HG02943 (cell line): ENCODE measurements at regions not wholly inside any gene's neighbourhood (a gene's known extent, or its start where the extent isn't known, plus 50 kb on each side); places are given as distances from the start of the nearest gene placed in this dataset.

Experiments
- ATAC-seq: cut with Tn5 transposase; IDR thresholded peaks from one replicate; pipeline ENCODE4 v1.9.1; 2021; ENCODE audit warnings: mild to moderate bottlenecking, low read depth, moderate library complexity; ENCODE audit not compliant: unreplicated experiment

DNA sequence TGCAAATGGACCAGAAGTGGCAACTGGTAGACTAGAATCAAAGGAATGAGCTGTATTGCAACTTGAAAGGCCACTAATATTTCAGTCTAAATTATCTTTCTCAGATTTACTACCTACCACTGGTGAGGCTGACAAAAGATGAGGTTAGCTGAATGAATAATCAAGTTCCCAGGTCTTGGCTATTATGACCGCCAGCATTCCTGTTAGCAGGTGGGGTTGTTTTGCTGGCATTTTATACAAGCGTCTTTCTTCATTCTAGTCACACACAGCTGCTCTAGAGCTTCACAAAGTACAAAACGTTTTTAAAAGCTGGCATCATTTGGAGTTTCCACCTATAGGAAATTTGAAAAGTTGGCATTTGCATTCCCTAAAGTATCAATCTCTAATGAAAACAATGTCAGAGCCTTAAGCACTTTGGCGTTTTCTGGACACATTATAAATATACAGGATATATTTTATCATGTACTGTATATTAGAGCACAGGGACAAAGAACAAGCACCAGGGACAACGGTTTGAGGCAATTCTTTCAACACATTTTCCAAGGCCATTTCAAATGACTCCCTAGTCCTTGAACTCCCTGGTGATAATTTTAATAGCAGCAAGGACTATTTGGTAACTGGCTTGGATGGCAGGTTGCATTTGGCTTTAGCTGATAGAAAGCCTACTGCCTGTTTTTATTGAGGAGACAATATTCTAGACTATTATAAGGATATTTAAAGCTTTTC, 410.2 kb upstream of the CHST9 start:
- ATAC-seq, result no peak

DNA sequence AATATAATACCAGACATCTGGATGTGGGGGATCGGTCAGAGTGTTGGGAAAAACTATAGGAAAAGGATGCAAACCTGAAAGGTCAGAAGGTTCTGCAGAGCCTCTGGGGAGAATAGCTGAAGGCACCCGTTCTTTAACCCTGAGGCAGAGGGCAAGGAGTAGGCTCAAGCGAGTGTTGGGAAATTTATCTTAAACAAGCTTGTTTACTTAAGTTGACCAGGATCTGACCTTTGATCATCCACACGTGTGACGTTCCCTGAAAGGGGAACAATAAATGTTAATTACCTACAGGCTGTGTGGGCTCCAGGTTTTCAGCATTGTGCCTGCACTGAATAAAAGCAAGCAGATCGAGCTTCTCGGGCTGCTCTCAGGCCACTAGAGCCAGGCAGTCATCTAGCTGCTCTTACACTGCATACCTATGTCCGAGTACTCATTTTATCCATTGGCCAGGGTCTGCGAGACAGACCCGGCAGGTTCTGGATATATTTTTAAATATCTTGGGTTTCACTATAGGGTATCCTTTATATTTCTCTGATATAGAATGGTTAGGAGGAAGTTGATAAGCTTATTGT, 400.6 kb upstream of the CHST9 start:
- no peak for ATAC-seq

DNA sequence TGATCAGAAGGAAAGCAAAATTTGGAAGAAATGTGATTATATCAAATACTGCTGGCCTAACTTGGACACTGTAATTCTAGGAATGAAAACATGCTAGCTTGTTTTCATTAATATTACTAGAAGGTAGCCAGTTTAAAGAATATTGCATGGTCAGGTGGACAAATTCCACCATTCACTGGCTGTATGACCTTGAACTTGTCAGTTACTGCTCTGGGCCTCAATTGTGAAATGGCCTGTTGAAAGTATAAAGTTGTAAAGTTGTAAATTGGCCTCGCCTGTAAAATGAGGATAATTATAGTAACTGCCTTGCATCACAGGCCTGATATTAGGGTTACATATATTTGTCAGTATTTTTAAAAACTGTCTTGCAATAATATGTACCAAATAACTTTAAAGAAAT, 398.4 kb upstream of the CHST9 start:
- ATAC-seq, result no peak

DNA sequence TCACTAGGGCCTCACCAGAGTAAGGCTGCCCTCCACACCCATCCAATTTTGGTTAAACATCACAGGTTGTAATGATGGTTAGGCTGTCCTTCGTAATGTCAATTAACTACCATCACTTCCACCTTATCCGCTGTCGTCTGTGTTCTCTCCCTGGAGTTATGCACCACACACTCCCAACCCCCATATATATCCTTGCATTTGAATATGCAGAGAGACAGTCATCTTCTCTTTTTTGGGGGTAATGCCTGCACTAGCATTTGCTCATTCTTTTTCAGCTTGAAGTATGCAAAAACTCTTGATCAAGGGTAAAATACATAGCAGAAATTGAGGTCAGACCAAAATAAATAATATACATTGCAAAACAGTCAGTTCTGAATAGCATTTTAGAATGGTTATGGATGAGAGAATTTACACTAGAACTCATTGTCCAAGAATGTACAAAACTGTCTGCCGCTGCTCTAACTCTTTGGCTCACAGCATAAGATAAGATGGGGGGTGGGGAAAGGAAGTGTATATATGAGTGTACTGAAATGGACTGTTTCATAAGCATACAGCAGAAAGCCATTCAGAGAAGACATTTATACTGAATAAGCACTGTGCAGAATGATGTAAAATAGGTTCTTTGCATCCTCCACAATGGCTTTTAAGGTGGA, 397.8 kb upstream of the CHST9 start:
- no peak for ATAC-seq

DNA sequence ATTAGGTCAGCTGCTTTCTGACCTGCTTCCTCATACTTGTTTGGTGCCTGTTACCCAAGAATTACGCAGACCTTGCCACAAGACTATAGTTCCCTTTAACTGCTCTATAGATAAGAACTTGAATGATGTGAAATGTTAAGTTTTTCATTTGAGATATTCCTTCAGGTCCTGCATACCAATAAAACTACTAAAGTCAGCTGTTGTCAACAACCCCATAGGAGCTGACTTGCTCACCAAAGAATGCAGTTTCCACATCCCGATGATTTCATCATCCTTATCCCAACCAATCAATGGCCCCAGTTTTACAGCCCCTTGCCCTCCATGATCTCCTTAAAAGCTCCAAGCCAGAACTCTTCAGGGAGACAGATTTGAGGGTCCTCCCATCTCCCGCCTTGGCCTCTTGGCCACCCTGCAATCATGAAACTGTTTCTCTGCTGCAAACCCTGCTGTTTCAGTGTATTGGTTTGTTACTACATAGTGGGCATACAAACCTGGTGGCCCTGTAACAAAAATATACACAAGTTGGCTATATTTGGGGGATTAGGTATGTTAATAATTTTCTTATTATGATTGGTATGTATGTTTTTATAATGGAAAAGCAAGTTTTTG, 396.3 kb upstream of the CHST9 start:
- no peak for ATAC-seq

DNA sequence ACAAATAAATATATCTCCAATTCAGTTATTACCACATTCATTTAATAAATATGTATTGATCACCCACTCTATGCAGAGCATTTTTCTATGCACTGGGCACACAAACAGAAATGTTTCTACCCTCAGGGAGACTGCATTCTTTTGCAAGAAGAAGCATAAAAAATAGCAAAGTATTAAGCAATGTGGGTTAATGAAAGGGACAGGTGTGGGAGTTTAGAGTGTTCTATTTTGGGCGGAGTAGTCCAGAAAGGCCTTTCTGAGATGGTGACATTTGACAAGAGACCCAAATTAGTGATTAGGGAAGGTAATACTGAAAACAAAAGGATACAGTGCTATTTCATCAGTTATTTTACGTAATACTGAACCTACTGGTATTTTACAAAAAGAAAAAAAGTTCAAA, 394.3 kb upstream of the CHST9 start:
- ATAC-seq, result no peak

DNA sequence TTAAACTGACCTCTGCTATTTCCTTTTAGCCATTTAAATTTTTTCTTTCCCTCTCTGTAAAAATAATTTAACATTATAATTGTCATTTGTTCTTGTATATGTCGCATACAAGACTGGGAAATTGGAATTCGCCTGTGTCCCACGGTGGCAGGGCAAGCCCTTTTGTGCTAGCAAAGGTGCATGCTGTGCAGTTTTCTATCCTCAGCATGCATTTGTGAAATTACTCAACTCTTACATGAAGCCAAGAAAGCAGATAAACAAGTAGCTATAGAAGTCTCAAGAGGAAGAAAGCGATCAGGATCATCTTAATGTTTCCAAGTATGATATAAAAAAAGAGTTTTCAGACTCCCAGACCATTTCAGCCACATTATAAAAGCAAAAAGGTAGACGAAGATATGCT, 392.6 kb upstream of the CHST9 start:
- ATAC-seq, result no peak

DNA sequence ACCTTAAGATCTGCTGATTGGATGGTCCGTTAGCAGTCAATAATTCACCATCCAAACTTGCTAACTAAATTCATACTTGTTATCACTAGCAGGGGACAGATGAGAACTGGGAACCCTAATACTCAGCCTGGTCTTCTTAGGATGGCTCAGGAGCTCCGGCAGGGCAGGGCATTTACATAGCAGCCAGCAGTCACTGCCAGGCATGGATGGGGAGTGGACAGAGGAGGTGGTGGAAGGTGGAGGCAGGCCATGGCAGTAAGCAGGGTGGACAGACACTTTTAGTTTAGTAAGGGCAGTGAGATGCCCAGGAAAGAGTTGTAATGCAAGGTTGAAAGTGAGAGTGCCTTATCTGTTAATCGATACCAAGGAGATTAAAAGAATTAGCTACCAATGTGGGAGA, 392.2 kb upstream of the CHST9 start:
- ATAC-seq, result no peak

DNA sequence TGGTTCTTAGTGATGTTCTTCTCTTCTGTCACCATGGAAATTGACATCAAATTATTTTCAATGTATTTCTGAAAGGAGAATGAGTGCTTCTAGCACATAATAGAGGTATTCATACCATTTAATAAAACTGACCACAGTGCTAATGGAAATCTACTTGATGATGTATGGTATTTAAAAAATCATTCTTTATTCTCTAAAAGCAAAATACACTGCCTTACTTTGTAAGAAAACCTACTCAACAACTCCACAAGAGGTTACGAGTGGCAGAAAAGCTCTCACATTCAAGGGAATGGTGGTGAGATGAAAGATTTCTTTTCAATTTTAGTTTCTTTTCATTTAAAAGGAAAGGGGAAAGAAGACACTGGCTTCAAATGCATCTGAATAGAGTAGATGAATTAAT, 382.3 kb upstream of the CHST9 start:
- no peak for ATAC-seq

DNA sequence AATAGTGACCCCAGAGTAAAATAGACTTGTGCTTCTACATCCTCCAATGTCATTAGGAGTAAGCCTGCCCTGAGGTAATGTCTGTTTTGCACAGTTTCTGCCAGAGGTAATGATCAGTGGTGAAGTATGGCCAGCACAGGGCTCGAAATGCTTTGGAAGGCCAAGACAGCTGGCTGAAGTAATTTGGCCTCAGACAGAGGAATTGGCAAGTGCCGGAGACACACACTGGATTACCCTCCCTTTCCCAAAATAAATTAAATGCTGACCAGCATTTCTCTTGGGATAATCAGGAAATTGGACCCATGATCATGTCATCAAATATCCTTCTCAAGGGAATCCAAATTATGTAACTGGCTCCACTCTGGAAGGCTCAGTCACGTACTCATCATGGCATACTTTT, 379.0 kb upstream of the CHST9 start:
- ATAC-seq, result no peak

DNA sequence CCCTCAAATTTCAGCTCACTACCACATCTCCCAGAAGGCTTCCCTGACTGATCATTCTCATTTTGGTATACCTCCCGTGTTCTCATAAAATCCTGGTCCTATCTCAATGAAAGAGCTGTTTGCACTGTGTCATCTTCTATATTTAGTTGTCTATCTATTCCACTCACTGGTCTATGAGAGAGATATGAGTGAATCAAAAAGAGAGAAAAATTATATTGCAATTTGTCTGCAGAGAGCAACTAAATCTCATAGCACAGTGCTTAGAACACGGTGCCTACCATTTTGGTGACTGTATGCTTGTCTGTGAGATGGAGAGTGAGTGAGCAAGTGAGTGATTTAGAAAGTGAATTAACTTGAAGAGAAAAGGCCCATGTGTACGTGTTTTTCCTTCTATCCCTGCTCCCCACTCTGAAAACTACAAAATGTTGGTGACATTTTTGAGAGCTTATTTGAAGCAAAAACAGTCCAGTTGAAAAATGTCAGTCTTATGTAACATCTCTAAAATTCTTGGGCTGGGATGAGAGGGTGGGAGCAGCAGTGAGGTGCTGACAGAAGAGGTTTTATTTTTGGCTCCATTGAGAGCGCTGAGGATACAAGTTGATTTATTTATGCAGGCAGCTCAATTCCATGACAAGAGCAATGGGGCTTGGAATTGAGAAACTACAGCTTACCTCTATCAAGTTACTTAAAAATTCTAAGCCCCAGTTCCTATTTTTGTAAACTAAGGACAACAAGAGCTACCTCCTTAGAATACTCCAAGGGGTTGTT, 373.5 kb upstream of the CHST9 start:
- ATAC-seq, result no peak

DNA sequence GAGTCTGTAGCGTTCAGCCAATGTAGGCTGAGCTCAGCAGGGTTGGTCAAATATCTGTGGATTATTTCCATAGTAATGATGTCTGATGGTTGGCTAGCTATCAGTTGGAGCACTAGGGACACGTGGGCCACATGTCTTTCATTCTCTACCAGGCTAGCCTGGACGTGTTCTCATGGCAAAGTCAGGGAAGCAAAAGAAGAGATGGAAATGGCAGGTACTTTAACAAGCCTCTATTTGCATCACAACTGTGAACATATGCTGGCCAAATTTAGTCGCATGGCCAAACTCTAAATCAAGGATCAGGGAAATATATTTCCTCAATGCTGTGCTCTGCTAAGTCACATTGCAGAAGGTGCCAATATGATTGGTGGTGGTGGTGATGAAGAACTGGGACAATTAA, 371.6 kb upstream of the CHST9 start:
- ATAC-seq, result no peak

DNA sequence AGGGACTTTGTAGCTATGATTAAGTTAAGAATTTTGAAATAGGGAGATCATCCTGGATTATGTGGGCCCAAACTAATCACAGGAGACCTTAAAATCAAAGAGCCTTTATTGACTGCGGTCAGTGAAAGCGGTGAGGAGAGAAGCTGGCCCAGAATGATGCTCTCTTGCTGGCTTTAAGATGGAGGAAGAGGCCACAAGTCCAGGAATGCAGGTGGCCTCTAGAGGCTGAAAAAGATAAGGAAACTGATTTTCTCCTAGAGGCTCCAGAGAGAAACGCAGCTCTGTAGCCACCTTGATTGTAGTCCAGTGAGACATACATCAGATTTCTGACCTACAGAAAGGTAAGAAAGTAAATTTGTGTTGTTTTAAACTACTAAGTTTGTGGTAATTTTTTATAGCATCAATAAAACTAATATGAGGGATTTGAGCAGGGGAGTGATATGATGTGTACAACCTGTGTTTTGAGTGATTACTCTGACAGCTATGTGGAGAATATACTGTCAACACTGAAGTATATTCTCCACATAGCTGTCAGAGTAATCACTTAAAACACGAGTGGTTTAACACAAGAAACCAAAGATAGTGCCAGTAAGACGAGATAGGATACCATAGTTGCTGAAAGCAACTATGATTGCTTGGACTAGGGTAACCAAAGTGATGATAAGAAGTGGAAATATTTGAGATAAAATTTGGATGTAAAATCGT, 364.4 kb upstream of the CHST9 start:
- no peak for ATAC-seq

DNA sequence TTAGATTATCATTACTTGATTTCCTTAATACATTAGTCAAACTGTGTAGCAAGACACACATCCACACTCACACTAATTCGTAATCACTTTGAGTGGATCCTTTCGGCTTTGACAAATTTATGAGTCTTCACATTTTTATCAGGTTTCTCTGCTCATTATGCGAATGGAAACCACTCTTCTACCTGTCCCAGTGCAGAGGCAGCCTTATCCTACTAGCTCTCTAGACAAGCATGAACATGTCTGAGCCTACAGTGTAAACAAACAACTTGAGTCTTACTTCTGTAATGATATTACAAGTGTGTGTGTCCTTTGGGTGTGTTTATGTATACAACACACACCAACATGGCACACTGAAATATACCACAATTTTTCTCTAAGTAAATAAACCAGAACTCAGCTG, 361.9 kb upstream of the CHST9 start:
- ATAC-seq, result no peak

DNA sequence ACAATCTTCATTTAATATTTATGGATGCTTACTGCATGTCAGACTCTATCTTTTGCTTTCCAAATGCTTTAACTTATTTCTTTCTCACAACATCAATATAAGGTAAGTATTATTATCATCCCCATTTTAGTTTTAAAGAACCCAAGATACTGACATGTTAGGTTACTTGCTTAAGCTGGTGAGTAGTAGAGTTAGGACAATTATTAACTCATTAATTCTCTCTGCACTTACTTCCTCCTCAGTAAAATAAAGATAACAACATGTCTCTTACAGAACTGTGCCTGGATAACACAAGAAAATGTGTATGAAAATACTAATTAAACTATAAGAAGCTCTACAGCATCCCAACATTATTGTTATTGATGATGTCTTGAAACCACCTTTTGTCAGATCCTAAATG, 359.1 kb upstream of the CHST9 start:
- no peak for ATAC-seq

DNA sequence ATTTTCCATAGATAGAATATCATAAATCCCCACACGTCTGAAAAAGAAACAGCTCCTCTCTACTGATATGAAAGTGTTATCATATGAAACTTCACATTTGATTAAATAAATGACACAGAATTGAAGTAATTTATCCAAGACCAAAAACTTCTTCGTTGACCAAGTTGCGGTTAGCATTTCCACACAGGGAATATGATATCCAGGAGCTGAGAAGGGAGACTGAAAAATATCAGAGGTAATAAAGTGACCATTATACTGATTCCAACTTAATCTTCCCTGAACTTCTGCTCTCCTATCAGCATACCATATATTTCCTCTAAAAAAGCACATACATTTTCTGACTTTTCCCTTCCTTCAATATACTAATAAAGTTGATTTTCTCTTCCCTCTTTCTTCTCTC, 356.2 kb upstream of the CHST9 start:
- no peak for ATAC-seq

DNA sequence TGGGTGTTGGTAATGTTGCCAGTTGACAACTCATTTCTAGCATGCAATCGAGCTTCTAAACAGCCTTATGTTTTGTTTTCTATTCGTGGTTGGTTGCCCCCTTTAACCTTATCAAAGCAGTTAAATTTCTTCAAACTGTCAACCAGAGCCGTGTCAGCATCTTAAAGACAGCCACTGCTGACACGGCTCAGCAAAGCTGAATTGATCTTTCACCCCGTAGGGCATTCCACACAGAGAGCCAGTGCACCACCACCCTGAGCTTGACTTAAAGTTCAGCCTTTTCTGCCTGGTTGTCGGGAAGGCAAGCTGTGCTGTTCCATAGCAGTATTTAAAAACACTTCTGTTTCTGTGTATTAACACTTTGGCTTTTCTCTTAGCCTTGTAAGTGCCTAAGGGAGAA, 355.0 kb upstream of the CHST9 start:
- ATAC-seq, result no peak

DNA sequence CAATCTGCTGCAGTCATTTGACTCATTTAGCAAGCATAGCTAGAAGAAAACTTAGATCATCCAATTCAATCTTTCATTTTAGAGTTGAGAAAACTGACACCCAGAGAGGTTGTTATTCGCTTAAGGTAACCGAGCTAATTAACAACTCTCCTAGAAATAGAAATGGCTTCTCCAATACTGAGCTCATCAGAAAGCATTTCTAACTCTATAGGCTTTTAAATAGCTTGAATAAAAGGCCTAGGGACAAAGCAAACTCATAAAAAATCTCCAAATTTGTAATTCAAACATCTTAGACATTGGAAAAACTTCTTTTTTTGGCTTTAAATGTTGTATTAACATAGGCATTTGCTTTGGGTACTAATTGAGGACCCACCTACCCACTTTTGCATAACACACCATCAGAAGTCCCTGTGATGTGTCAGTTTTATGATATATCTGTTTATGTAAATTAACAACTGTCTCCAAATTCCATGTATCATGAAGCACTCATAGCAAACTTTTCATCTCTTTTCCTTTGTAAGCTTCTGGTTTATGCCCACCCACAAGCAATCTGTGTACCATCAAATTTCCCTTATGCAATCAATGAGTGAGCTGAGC, 343.9 kb upstream of the CHST9 start:
- no peak for ATAC-seq

DNA sequence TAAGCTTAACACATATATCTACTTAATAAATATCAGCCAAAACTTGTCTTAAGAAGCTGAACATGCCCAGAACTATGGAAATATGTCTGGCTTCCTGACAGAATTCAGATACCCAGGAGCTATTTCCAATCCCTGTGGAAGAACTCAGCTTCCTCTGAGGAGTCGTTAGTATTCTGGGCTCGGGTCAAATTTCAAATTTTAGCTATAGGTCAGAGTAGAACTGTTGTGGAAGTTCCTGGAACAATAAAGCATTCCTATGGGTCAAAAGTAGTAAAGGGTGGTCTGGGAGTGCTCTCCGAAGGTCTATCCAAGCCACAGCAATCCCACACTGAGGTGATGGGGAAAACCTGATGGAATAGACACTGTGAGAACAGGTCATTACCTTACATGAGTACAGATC, 342.7 kb upstream of the CHST9 start:
- ATAC-seq, result no peak

DNA sequence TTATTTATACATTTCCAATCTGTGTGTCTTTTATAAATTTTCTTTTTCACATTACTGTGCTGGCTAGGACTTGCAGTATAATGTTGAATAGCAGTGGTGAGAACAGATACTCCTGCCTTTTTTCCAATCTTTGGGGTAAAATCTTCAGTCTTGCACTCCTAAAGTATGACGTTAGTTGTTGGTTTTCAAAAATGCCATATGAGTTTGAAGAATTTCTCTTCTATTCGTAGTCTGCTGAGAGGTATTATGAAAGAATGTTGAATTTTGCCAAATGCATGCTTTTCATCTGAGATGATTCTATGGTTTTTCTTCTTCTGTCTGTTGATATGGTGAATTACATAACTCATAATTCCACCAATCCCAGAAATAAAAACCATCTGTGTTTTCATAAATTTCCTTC, 335.3 kb upstream of the CHST9 start:
- no peak for ATAC-seq
